Liver (tissue), 3 donors: ENCODE measurements at regions not wholly inside any gene's neighbourhood (a gene's known extent, or its start where the extent isn't known, plus 50 kb on each side); places are given as distances from the start of the nearest gene placed in this dataset.

Experiments used
- FOXA1 ChIP-seq: IDR thresholded peaks from 2 replicates; pipeline ENCODE4 v1.6.1; 2016; ENCODE audit warnings: antibody characterized with exemption
- TAF1 ChIP-seq: conservative IDR thresholded peaks from 2 replicates; pipeline ENCODE4 v1.6.1; 2016; ENCODE audit warnings: antibody characterized with exemption, mild to moderate bottlenecking
- YY1 ChIP-seq: IDR thresholded peaks from 2 replicates; pipeline ENCODE4 v1.6.1; 2016; ENCODE audit warnings: antibody characterized with exemption, mild to moderate bottlenecking
- TF ChIP-seq, protein P1 (sequence below): fragments of 150-350 bp; IDR thresholded peaks from 2 replicates; pipeline ENCODE4 v1.5.1; 2017; ENCODE audit warnings: improper control_type of control experiment, low read depth, low read length; ENCODE audit not compliant: missing input control
- TF ChIP-seq, protein P2 (sequence below): IDR thresholded peaks from 2 replicates; pipeline ENCODE4 v1.6.1; 2016; ENCODE audit warnings: antibody characterized with exemption, mild to moderate bottlenecking
- donor health status: healthy.
- donor health status: healthy.

DNA sequence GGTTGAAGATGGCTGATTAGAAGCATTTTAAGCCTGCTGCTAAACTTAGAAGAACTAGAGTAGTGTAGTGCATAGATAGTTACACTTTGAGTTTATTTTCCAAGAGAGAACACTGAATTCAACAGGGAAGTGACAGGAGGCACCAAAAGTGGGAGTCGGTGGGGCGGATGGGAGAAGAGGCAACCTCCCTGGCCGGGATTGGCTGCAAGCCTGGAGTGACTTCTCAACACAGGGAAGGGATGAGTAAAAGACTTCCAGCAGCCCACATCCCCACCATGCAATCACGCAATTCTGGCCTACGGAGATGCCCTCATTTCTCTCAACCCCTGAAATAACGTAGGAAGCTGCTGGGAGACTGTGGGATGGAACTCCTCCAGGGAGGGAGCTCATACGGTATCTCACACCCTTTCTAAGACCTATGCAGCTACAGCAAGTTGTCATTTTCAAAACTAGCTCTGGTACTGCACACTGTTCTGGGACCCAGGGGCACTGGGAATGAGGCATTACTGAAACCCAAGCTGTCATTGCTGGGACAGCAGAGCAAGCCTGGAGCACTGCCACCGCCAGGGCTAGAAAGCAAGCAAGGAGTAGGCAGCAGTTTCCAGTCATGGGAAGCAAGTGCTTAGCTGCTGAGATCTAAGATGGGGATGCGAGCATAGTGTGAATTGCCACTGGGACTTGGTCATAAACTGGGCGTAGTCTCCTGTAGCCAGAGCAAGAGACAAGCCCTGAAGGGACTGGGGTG lies 331.6 kb upstream of the PTGER4 start:
- no peak for TF ChIP-seq YY1
- TF ChIP-seq, protein P1, sequence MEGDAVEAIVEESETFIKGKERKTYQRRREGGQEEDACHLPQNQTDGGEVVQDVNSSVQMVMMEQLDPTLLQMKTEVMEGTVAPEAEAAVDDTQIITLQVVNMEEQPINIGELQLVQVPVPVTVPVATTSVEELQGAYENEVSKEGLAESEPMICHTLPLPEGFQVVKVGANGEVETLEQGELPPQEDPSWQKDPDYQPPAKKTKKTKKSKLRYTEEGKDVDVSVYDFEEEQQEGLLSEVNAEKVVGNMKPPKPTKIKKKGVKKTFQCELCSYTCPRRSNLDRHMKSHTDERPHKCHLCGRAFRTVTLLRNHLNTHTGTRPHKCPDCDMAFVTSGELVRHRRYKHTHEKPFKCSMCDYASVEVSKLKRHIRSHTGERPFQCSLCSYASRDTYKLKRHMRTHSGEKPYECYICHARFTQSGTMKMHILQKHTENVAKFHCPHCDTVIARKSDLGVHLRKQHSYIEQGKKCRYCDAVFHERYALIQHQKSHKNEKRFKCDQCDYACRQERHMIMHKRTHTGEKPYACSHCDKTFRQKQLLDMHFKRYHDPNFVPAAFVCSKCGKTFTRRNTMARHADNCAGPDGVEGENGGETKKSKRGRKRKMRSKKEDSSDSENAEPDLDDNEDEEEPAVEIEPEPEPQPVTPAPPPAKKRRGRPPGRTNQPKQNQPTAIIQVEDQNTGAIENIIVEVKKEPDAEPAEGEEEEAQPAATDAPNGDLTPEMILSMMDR = no peak
- no peak for TF ChIP-seq TAF1
- TF ChIP-seq, protein P2, sequence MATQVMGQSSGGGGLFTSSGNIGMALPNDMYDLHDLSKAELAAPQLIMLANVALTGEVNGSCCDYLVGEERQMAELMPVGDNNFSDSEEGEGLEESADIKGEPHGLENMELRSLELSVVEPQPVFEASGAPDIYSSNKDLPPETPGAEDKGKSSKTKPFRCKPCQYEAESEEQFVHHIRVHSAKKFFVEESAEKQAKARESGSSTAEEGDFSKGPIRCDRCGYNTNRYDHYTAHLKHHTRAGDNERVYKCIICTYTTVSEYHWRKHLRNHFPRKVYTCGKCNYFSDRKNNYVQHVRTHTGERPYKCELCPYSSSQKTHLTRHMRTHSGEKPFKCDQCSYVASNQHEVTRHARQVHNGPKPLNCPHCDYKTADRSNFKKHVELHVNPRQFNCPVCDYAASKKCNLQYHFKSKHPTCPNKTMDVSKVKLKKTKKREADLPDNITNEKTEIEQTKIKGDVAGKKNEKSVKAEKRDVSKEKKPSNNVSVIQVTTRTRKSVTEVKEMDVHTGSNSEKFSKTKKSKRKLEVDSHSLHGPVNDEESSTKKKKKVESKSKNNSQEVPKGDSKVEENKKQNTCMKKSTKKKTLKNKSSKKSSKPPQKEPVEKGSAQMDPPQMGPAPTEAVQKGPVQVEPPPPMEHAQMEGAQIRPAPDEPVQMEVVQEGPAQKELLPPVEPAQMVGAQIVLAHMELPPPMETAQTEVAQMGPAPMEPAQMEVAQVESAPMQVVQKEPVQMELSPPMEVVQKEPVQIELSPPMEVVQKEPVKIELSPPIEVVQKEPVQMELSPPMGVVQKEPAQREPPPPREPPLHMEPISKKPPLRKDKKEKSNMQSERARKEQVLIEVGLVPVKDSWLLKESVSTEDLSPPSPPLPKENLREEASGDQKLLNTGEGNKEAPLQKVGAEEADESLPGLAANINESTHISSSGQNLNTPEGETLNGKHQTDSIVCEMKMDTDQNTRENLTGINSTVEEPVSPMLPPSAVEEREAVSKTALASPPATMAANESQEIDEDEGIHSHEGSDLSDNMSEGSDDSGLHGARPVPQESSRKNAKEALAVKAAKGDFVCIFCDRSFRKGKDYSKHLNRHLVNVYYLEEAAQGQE = no peak
- no peak for TF ChIP-seq FOXA1
